G401.6 (cell line): ENCODE measurements at regions not wholly inside any gene's neighbourhood (a gene's known extent, or its start where the extent isn't known, plus 50 kb on each side); places are given as distances from the start of the nearest gene placed in this dataset.
"Not testable (repeated sequence)": the region's sequence is repeated elsewhere in the genome, so short reads cannot be mapped to it uniquely, and the experiment has no call there.

Experiments
- FAIRE-seq: peaks from 2 replicates; lab custom pipeline; 2012; peaks lifted over from hg19 to GRCh38; lab: Jason Lieb, UNC

- no peak for FAIRE-seq
Observed at GRCh38 chr3:127520993-127521392, 69.5 kb downstream of the TPRA1 start.

- no peak for FAIRE-seq
Observed at GRCh38 chr3:127518456-127519081, 72.0 kb downstream of the TPRA1 start.

- no peak for FAIRE-seq
Observed at GRCh38 chr3:127512256-127512655, 78.3 kb downstream of the TPRA1 start.

GRCh38 chr3:127501177-127501576, 89.4 kb downstream of the TPRA1 start:
- no peak for FAIRE-seq

- no peak for FAIRE-seq
Observed at GRCh38 chr3:127497676-127498075, 92.9 kb downstream of the TPRA1 start.

- no peak for FAIRE-seq
Observed at GRCh38 chr3:127497166-127497565, 93.4 kb downstream of the TPRA1 start.

GRCh38 chr3:127495821-127496655, 94.5 kb downstream of the TPRA1 start:
- no peak for FAIRE-seq

- no peak for FAIRE-seq
Observed at GRCh38 chr3:127493924-127494646, 96.4 kb downstream of the TPRA1 start.

GRCh38 chr3:127492426-127492825, 98.1 kb downstream of the TPRA1 start:
- FAIRE-seq, result no peak

- FAIRE-seq, result no peak
Observed at GRCh38 chr3:127491909-127492308, 98.6 kb downstream of the TPRA1 start.

GRCh38 chr3:127491323-127491722, 99.2 kb downstream of the TPRA1 start:
- no peak for FAIRE-seq

GRCh38 chr3:127491024-127491305, 99.6 kb downstream of the TPRA1 start:
- FAIRE-seq, result not testable (repeated sequence)

- no peak for FAIRE-seq
Observed at GRCh38 chr3:127490271-127491023, 100.1 kb downstream of the TPRA1 start.

- no peak for FAIRE-seq
Observed at GRCh38 chr3:127489357-127489756, 101.2 kb downstream of the TPRA1 start.

- FAIRE-seq, result no peak
Observed at GRCh38 chr3:127488740-127489139, 101.8 kb downstream of the TPRA1 start.

- FAIRE-seq, result no peak
Observed at GRCh38 chr3:127488141-127488672, 102.3 kb downstream of the TPRA1 start.

GRCh38 chr3:127487196-127487595, 103.3 kb downstream of the TPRA1 start:
- no peak for FAIRE-seq

GRCh38 chr3:127486321-127486944, 104.1 kb downstream of the TPRA1 start:
- FAIRE-seq, result no peak

- no peak for FAIRE-seq
Observed at GRCh38 chr3:127485396-127486170, 105.0 kb downstream of the TPRA1 start.

- no peak for FAIRE-seq
Observed at GRCh38 chr3:127484601-127485388, 105.7 kb downstream of the TPRA1 start.
